Fibroblast of lung (primary cell): ENCODE measurements at regions not wholly inside any gene's neighbourhood (a gene's known extent, or its start where the extent isn't known, plus 50 kb on each side); places are given as distances from the start of the nearest gene placed in this dataset.
A peak's percentile ranks its signal among the peaks of the same experiment; 100 is the strongest.

ENCODE experiments used
- DNase-seq, 2 donors: peaks; one replicate each; pipeline versions ENCODE4 v3.0.0 to v3.0.0-alpha.2; 2010; ENCODE audit warnings: low read depth in 2 of 2
- H2AFZ ChIP-seq: 2 replicates; pipeline ENCODE4 v1.5.1; 2012; ENCODE audit warnings: low read length, control low read depth, inconsistent platforms
- H3K27ac ChIP-seq: 2 replicates; pipeline ENCODE4 v1.5.1; 2011; ENCODE audit warnings: low read length, control low read depth; ENCODE audit not compliant: insufficient read depth
- H3K27me3 ChIP-seq: 2 replicates; pipeline ENCODE4 v1.5.1; 2011; ENCODE audit warnings: mild to moderate bottlenecking, low read length; ENCODE audit not compliant: control insufficient read depth, insufficient read depth
- H3K36me3 ChIP-seq: 2 replicates; pipeline ENCODE4 v1.5.1; 2011; ENCODE audit warnings: low read length; ENCODE audit not compliant: control insufficient read depth, insufficient read depth
- H3K4me1 ChIP-seq: 2 replicates; pipeline ENCODE4 v1.5.1; 2011; ENCODE audit warnings: low read length; ENCODE audit not compliant: control insufficient read depth, insufficient read depth; ENCODE audit errors: extremely low read depth
- H3K4me2 ChIP-seq: 2 replicates; pipeline ENCODE4 v1.5.1; 2011; ENCODE audit warnings: low read length, control low read depth; ENCODE audit not compliant: insufficient read depth; ENCODE audit errors: extremely low read depth
- H3K4me3 ChIP-seq, 4 experiments: fragments of 200-600 bp in 1 of 4; sonication (generic) in 1 of 4; replicated peaks in 1 of 4; 2 replicates each; pipeline ENCODE4 v1.5.1; 2011 to 2016; ENCODE audit warnings: low read length in 4 of 4, low read depth in 3 of 4, mild to moderate bottlenecking in 3 of 4, control low read depth in 2 of 4, inconsistent platforms in 1 of 4, mixed read lengths in 1 of 4; ENCODE audit not compliant: insufficient read depth in 1 of 4; ENCODE audit errors: control extremely low read depth in 1 of 4
- H3K79me2 ChIP-seq: 2 replicates; pipeline ENCODE4 v1.5.1; 2012; ENCODE audit warnings: mild to moderate bottlenecking, low read length, inconsistent platforms; ENCODE audit not compliant: control insufficient read depth, insufficient read depth
- H3K9ac ChIP-seq: 2 replicates; pipeline ENCODE4 v1.5.1; 2011; ENCODE audit warnings: mild to moderate bottlenecking, low read length, control low read depth; ENCODE audit not compliant: insufficient read depth
- H3K9me3 ChIP-seq: 2 replicates; pipeline ENCODE4 v1.5.1; 2012; ENCODE audit warnings: low read depth, low read length; ENCODE audit not compliant: control insufficient read depth, insufficient read depth
- H4K20me1 ChIP-seq: 2 replicates; pipeline ENCODE4 v1.5.1; 2011; ENCODE audit warnings: low read length; ENCODE audit not compliant: control insufficient read depth, insufficient read depth; ENCODE audit errors: extremely low read depth
- EZH2 ChIP-seq: IDR thresholded peaks from 2 replicates; pipeline ENCODE4 v1.5.1; 2012; ENCODE audit warnings: low read length, control low read depth, mild to moderate bottlenecking; ENCODE audit errors: missing control alignments
- TF ChIP-seq, protein P1 (sequence below), 2 donors: IDR thresholded peaks in 1 of 2; conservative IDR thresholded peaks in 1 of 2; 1 replicate in 1 of 2; 2 replicates in 1 of 2; pipeline ENCODE4 v1.5.1; 2011 to 2012; ENCODE audit warnings: low read length in 2 of 2, control low read depth in 1 of 2, inconsistent platforms in 1 of 2, low read depth in 1 of 2, mild to moderate bottlenecking in 1 of 2

DNA sequence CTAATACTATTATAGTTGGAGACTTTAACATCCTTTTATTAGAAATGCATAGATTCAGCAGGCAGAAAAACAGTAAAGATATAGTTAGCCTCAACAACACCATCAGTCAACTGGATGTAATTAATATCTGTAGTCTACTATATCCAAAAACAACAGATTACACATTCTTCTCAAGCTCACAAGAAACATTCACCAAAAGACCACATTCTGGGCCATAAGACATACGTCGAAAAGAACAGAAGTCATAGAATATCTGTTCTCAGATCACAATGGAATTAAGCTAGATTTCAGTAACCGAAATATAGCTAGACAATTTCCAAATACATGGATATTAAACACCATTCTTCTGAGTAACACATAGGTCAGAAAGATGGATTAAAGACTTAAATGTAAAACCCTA, 336.6 kb upstream of the RPS23 start:
- no peaks in the 10 kb centered on the region for H4K20me1 ChIP-seq
- no peak overlapping the region for H3K9ac ChIP-seq
- H3K4me1 ChIP-seq = no peaks in the 10 kb centered on the region
- no peaks in the 10 kb centered on the region for H3K36me3 ChIP-seq
- no peak overlapping the region for H3K4me2 ChIP-seq
- TF ChIP-seq, protein P1, sequence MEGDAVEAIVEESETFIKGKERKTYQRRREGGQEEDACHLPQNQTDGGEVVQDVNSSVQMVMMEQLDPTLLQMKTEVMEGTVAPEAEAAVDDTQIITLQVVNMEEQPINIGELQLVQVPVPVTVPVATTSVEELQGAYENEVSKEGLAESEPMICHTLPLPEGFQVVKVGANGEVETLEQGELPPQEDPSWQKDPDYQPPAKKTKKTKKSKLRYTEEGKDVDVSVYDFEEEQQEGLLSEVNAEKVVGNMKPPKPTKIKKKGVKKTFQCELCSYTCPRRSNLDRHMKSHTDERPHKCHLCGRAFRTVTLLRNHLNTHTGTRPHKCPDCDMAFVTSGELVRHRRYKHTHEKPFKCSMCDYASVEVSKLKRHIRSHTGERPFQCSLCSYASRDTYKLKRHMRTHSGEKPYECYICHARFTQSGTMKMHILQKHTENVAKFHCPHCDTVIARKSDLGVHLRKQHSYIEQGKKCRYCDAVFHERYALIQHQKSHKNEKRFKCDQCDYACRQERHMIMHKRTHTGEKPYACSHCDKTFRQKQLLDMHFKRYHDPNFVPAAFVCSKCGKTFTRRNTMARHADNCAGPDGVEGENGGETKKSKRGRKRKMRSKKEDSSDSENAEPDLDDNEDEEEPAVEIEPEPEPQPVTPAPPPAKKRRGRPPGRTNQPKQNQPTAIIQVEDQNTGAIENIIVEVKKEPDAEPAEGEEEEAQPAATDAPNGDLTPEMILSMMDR (conservative IDR thresholded peaks at IDR 0.05 in 1 of 2, IDR thresholded peaks at IDR 0.05 in 1 of 2; ENCODE audit: low read depth in 1 of 2, low read length in 2 of 2) = no peak
- TF ChIP-seq EZH2 = no peak
- DNase-seq = peak in 1 of 2 donors; percentile 67
- no peaks in the 10 kb centered on the region for H3K79me2 ChIP-seq
- no peaks in the 10 kb centered on the region for H3K27me3 ChIP-seq
- H3K27ac ChIP-seq = no peak overlapping the region
- no peak overlapping the region for H2AFZ ChIP-seq
- no peak overlapping the region for H3K4me3 ChIP-seq
- no peaks in the 10 kb centered on the region for H3K9me3 ChIP-seq

DNA sequence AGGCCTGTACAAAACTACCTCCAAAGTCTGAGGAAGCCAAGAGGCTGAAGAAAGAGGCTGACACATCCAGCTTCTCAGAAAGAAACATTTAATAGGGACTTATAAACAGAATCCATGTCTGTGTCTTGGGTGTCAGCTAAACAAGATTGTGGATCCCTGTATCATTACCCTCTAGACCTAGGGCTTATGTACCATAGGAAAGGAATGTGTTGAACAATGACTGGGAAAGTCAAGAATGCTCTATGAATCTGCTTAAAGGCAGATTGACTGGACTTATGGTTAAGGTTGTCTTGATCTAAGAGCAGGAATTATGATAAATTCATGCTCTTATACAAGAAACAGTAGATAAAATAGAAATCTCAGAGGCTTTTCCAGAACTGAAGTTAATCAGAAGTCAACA, 335.7 kb upstream of the RPS23 start:
- H3K36me3 ChIP-seq = no peaks in the 10 kb centered on the region
- no peaks in the 10 kb centered on the region for H3K9me3 ChIP-seq
- peak in 1 of 2 donors; percentile 76 for DNase-seq
- no peak overlapping the region for H2AFZ ChIP-seq
- H3K4me3 ChIP-seq = no peak overlapping the region
- no peak for TF ChIP-seq EZH2
- TF ChIP-seq, protein P1 (conservative IDR thresholded peaks at IDR 0.05 in 1 of 2, IDR thresholded peaks at IDR 0.05 in 1 of 2; ENCODE audit: low read depth in 1 of 2, low read length in 2 of 2) = no peak
- H3K4me2 ChIP-seq = no peak overlapping the region
- no peaks in the 10 kb centered on the region for H3K79me2 ChIP-seq
- H4K20me1 ChIP-seq = no peaks in the 10 kb centered on the region
- no peak overlapping the region for H3K9ac ChIP-seq
- H3K27me3 ChIP-seq = no peaks in the 10 kb centered on the region
- H3K4me1 ChIP-seq = no peaks in the 10 kb centered on the region
- no peak overlapping the region for H3K27ac ChIP-seq

DNA sequence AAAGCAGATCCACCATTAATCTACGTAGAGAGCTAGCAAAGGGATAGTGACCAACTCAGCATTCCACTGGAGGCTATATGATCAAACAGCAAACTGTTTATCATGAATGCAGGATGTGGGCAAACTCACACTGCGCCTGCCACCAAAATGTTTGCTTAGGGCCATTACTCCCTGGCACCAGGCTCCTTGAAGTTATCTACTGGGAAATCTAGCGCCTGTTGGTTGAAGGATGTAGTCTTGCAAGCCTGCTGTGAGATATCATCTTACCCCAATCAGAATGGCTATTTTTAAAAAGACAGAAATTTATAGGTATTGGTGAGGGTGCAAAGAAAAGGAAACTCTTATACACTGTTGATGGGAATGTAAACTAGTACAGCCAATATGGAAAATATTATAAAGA, 332.5 kb upstream of the RPS23 start:
- Histone ChIP-seq H3K79me2 (no peaks in the 10 kb centered on the region), H3K27me3 (no peaks in the 10 kb centered on the region), H2AFZ (no peak overlapping the region), H3K9me3 (no peaks in the 10 kb centered on the region), H3K36me3 (no peaks in the 10 kb centered on the region), H3K4me1 (no peaks in the 10 kb centered on the region), H3K4me3 (no peak overlapping the region), H3K4me2 (no peak overlapping the region), H3K9ac (no peak overlapping the region), H3K27ac (no peak overlapping the region), H4K20me1 (no peaks in the 10 kb centered on the region)
- TF ChIP-seq, protein P1 (conservative IDR thresholded peaks at IDR 0.05 in 1 of 2, IDR thresholded peaks at IDR 0.05 in 1 of 2; ENCODE audit: low read depth in 1 of 2, low read length in 2 of 2) = no peak
- no peak for TF ChIP-seq EZH2
- no peak for DNase-seq
